Middle frontal gyrus (tissue), 1 donor: ENCODE measurements at regions not wholly inside any gene's neighbourhood (a gene's known extent, or its start where the extent isn't known, plus 50 kb on each side); places are given as distances from the start of the nearest gene placed in this dataset.

Source experiments
- DNase-seq: peaks from one replicate; pipeline ENCODE4 v3.0.0-alpha.2; 2015; ENCODE audit warnings: low spot score; ENCODE audit errors: extremely low spot score

DNA sequence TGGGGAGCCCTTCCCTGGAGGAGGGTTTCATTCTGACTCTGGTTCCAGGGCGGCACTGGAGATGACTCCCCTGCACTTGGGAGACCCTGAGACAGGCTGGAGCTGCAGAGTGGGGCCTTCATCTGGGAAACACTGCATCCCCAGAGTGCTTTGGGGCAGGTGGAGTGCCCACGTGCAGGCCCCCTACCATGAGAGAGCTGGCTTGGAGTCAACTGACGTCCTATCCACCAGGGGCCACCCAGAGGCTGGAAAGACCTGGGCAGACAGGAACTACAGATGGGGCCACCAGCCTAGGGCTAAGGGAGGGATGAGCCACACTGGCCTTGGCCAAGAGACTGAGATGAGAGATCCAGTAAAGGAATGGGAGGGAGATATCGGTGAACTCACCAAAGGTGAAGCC is 153.8 kb downstream of the ASB1 start:
- no peak for DNase-seq

DNA sequence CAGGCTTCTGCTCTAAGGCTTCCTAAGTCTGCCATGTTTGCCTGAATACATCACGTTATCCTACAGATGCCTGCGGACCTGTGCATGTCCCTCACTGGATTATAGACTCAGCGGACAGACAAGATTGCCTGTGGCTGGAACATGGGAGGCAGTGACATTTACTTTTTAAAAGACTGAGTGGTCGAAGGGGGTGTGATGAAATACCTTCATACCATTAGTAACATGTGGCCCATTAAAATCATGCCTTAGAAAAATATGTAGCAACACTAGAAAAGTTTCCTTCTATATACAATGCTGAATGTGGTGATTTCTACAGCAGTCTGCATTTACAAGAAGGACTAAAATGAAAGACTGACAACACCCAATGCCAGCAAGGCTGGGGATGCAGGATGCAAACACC is 154.4 kb downstream of the ASB1 start:
- DNase-seq: no peak

DNA sequence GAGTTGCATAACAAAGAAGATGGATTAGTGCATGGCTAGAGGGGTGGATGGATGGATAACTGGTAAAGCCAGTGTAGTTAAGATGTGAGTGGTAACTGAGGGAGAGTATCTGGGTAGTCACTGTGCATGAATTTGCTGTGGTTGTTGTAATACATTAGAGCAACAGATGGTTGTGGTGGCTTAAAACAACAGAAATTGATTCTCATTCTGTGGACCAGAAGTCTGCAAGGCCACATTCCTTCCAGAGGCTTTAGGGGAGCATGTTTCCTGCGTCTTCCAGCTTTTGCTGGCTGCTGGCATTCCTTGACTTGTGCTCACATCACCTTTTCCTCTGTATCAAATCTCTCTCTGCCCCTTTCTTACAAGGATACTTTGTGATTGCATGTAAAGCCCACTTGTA is 155.4 kb downstream of the ASB1 start:
- DNase-seq: no peak

DNA sequence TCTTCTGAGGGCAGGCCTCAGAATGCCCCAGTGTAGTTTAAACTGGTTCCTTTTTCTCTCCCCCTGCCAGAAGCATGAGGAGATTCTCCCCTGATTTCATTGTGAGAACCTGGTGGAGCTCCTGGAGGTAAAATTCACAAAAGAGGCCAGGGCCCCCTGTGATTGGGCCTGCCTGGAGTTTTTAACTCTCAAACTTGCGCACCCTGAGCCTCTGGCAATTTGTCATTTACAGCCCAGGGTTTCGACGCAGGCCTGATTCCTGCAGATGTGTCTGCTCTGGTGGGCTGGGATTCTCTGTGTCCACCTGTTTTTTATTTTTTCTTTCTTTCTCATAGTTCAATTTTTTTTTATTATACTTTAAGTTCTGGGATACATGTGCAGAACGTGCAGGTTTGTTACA is 157.9 kb downstream of the ASB1 start:
- no peak for DNase-seq

DNA sequence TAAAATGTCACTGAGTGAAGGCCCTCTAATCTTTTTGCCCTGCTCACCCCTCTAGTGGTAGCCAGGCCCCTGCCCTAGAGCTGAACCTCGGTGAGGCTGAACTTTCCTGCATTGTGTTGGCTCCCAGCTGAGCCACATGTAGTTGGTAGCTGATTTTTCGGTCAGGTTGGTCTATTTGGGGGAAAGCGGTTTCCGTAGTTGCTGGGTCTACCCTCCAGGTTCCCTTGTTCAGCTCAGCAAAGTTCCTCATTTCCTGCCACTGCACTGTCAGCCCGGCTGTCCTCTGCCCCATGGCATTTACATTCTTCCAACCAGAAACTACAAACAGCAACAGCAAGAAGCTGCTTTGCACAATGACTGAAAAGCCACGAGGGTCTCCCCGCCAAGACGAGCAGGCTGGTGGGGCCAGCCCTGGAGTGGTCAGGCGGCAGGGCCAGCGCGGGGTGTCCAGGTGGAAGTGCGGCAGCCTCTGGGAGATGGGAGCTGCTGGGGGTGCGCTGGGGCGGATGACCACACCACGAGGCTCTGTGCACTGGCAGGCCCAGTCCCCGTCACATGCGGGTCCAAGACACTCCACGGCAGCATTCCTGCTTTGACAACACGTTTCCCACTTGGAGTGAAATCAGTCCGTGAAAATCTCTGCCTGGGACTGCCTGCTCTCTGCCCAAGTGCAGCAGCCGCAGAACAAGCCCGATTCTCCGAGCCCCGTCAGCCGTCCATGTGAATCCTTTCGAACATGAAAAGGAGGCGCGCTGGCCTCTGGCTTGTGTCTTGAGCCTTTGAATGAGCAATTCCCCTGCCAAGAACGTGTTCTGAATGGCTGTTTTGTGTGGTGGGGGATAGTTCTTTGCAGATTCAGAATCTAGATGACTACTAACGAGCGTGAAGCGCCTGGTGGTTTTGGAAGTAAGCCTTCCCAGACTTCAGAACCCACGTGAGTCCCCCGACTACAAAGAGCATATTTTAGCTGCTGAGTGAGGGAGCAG is 159.4 kb downstream of the ASB1 start:
- peak; percentile 9 for DNase-seq

DNA sequence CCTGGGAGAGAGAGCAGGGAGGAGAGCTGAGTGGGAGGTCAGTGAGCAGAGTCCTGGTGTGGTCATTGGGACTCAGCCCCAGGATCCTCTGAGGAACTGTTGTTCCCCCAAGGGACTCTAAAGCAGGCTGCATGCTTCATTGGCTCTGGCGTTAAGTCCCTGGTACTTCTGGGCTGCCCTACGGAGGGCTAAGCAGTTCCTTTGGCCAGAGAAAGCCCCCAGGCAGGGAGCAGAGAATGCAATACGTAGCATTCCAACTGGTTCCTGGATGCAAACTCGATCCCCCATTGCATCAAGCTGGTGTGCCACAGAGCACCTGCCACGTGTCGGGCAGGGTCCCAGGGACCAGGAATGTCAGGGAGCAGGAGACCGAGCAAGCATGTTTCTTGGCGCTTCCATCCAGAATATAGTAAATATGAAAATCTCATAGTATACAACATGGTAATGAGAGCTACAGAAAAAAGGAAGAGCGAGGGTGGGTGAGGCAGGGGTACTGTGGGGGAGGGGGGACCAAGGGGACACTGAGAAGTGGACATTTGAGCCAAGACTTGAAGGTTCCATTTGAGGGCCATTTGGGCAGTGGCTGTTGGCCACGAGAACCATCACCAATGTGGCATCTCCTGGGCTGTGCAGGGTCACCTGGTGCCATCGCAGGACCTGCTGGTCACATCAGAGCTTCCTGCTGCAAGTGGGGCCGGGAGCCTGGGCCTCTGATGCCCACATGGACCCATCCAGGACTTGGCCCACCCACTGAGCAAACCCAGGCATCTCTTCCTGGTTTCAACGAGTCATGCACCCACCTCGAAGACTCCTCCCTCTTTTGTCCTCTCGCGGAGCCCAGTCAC is 160.4 kb downstream of the ASB1 start:
- DNase-seq: no peak

DNA sequence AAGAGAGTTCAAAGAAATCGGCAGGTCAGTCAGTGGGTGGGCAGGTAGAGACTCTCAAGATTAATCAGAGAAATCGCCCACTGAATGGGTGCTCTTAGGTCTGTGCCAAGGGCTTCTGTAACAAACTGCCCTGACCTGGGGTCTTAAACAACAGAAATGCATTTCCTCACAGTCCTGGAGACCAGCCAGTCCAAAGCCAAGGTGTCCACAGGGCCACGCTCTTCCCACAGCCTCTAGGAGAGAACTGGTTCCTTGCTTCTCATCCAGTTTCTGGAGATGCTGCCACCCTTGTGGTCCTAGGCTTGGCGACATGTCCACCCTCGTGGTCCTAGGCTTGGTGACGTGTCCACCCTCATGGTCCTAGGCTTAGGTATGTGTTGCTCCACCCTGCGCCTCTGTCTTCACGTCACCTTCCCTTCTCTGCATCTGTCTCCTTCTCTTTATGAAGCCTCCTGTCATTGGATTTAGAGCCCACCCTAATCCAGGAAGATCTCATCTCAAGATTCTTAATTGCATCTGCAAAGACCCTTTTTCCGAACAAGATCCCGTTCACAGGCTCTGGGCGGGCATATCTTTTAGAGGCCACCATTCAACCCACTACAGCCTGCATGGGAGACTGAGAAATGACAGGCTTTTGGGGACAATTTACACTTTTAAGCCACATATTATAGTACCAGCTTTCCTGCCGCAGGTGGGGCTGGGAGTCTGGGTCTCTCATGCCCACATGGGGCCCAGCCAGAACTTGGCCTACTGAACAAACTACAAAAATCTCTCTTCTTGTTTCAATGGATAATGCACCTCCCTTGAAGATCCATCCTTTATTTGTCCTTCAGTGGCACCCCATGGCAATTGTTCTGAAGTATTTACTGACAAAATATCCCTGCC is 161.3 kb downstream of the ASB1 start:
- no peak for DNase-seq

DNA sequence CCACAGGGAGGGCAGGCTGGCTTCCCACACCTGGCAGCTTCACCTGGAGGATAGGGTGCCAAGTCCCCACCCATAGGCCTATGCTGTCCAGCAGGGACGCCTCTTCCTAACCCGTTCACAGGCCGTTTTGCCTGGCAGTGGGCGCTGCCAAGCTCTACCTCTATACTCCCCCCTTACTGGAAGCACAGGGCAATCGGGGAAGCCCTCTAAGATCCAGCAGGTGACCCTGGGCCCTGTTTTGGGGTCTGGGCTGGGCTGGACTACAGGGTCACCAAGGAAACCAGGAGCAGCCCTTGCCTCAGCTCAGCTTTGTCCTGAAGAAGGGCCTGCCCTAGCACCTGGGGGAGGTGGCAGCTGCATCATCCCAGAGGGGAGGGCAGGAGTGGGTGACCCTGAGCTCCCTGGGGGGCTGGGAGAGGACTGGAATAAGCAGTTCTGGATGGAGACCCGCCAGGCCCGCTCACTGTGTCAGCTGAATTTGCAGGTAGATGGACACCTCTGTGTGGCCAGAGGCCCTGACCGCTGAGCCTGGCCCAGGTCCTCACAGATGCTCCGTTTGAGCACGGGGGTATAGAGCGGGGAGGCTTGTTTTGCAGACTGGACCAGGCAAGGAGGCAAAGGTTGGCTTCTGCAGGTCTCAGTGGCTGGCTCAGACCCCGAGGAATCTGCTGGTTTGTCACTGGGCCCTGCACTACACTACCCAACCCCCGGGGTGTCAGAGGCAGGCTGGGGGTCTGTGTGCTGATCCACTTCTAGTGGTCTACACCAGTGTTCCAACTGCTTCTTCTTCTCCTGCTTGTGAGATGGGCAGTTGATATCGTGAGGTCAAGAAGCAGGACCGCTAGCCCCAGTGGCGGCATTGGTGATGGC is 163.1 kb downstream of the ASB1 start:
- DNase-seq: no peak

DNA sequence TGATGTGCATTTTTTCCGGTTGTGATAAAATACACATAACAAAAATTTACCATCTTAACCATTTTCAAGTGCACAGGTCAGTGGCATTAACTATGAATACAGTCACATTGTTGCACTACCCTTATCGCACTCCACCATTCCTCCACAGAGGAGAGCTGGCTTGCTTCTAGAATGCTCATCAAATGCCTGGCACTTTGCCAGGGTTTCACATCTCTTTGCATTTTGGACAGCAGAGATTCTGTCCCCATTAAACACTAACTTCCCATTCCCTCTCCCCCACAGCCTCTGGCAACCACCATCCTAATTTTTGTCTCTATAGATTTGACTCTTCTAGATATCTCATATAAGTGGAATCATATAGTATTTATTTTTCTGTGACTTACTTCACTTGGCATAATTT is 165.0 kb downstream of the ASB1 start:
- no peak for DNase-seq

DNA sequence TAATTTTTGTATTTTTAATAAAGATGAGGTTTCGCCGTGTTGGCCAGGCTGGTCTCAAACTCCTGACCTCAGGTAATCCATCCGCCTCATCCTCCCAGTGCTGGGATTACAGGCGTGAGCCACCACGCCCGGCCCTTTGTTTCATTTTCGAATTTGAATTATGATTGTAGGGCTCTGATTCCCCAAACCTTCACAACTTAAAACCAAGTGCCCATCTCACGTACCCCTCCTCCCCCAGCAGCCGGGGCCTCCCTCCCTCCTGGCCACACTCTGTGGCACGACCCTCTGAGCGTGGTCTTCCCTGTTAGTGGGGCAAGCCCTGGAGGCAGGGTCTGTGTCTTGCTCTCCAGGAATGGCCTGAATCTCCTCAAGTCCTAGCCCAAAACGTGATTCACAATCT is 166.5 kb downstream of the ASB1 start:
- no peak for DNase-seq

DNA sequence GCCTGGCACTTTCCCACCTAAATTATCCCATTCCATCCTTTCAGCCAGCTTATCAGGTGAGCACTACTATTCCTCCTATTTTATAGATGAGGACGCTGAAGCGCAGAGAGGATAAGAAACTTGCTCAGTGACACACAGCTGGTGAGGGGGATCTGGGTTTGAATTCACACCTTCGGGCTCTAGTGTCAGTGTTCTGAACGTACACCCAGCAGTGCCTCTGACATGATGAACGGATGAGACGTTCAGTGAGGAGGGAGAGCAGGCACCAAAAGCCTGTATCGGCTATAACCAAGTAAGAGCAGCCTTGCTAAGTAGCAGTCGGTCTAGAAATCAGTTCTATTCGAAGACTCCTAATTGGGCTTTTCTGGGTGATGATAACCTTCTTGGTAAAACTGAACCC is 167.0 kb downstream of the ASB1 start:
- no peak for DNase-seq

DNA sequence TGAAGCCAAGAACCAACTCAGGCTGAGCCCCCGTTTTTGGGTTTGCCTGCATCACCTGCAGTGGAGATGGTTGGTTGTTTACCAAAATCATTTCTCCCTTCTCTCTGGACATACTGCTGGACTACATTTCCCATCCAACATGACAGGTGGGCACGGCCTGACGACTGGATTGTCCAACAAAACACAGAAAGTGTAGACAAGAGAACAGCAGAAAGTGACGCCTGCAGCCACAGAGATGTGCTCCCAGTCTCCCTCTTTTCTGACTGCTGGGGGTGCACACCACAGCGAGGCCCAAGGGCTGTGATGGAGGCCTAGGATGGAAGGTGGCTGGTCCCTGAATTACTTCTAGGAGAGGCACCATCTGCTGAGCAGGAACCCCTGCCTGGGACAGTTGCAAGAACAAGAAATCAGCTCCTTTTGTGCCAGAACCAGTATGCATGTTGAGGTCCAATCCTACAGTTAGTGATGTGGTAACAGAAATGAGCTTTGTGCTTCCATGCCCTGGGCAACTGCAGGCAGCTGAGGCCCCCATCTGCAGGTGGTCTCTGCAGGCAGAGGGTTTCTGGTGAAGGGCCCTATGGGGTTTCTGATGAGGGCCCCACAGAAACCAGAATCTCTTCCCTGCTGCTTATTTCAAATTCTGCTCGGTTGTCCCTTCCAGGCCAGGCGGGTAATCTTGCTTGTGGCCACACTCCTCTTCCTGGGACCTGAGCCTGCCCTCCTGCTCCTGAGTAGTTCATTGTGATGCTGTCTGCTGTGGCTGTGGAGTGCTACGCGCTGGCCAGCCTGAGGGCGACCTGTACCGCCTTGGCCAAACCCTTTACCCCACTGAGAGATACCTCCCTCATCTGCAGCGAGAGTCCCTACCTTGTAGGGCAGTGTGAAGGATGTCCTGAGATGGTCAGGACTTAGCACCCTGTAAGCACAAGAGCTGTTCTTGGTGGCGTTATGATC is 168.3 kb downstream of the ASB1 start:
- no peak for DNase-seq

DNA sequence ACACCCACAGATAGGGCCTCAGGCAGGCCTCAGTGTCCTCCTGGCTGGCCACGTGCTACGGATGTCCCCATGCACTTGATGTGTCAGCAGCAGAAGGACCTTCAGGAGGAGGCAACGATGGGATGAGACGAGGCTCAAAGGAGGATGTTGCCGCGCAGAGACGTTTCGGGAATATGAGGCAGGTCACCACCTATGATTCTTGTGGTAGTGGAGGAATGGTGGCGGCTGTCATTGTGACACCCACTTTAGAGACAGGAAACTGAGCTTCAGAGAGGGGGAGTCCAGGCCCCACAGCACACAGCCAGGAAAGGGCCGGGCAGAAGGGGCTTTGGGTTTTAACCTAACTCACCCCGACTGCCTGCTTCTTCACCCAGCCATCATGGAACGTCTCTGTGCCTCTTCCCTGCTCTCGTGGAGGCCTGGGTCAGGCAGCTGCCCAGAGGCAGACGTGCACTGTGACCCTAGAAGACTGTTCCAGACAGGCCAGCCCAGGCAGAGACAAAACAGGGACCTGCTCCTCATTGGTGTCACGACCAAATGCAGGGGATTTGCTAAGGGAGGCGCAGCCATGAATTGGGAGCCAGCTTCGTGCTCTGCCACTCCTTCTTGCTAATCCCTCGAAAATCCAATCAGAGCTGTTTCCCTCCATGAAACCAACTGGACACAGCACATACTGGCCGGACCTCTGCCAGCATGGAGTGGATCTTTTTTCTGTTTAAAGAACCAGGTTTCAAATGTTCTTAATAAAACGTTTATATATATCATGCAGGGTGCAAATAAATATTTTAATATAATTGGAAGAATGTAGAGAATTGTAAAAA is 169.2 kb downstream of the ASB1 start:
- no peak for DNase-seq

DNA sequence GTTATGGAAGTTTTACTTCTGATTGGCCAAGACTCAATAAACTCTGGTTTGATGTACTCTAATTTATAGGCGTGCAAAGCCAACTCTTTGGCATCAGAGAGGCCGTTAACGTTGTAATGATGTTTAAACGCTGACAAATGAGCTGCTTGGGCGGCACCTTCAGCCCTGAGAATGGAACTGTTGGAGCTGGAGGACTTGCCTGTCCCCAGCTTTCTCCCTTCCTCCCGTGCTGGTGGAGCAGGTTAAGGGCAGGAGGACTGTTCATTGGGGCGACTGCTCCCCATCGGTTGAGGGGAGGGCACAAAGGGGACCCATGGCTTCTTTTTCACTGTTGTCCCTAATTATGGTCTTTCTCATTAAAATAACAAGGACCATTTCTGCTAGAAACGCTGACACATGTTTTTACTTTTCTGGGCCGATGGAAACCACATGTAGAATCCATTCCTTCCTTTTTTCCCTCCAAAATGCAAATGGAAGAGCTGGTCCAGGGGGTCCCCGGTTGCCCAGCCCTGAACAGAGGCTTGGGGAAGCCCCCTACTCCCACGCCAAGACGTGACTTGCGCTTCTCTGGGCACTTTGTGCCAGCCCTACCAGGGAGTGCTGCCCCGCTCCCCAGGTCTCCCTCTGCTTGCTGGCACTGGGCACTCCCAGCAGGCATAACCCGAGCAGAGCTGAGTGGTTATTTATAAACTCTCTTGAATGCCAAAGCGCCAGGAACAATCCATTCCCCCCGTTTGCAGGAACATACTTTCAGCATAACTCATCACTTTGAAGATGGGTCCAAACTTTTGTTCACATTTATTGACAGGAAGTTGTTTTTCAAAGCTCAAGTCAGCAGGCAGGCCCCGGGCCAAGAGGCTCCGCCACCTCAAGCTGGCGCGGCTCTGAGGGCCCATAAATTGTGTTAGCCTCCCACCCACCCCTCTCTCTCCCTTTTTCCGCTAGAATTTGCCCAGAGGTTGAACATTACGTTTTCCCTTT is 170.1 kb downstream of the ASB1 start:
- no peak for DNase-seq

DNA sequence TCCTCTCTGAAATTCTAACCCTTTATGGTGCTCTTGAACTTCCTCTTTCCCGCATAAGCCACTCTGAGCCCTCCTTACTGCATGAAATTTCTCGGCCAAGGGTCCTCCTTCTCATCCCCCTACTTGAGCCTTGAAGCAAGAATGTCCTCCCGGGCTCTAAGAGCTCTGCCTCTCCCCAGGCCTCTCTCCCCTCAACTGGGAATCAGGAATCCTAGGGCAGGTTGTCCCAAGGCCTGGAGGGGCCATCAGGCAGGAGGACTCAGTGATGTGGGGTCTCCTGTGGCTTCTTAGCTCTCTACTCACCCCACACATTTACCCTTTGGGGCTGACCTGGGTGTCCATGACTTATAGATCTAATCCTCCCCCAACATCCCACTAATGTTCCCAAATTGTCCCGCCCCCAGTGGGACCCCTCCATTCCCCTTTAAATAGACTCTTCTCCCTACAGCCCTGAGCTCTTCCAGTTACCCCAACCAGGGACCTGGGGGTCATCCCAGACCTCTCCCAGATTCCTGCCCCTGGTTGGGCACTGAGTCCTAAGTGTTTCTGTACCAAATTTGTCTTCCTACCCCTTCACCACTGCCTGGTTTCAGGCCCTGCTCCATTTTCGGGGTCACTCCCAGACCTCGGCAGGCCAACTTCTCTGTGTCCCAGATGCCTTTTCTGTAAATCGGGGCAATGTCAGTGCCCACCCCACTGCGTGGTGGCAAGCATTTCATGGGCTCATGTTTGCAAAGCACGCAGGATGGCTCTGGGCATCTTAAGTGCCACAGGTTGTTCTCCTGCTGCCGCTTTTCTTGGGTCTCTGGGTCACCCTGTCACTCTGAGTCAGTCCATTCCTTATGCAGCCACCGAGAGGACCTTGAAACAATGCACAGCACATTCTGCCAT is 171.2 kb downstream of the ASB1 start:
- DNase-seq: no peak
